ENCODE measurements at regions not wholly inside any gene's neighbourhood (a gene's known extent, or its start where the extent isn't known, plus 50 kb on each side); places are given as distances from the start of the nearest gene placed in this dataset.

GRCh38 chr2:71767663-71768062 lies 314.3 kb downstream of the DYSF start:
- TF ChIP-seq POLR2AphosphoS5 (IDR thresholded peaks at IDR 0.05; ENCODE audit: low read length), result no peak
- no peak for TF ChIP-seq EP300 (IDR thresholded peaks at IDR 0.05; ENCODE audit: borderline replicate concordance in 1 of 2, control insufficient read depth in 1 of 2, low read depth in 2 of 2, low read length in 2 of 2)
- no peak for TF ChIP-seq CTCF (IDR thresholded peaks at IDR 0.05 in 2 of 3, conservative IDR thresholded peaks at IDR 0.05 in 1 of 3; ENCODE audit: control insufficient read depth in 2 of 3, extremely low read depth in 1 of 3, insufficient read depth in 1 of 3, low read depth in 3 of 3, low read length in 3 of 3)
- TF ChIP-seq ZNF274 (IDR thresholded peaks at IDR 0.05; ENCODE audit: insufficient read depth, insufficient read length), result no peak
- TF ChIP-seq CREB1 (IDR thresholded peaks at IDR 0.05; ENCODE audit: low read depth), result no peak
- no peak for TF ChIP-seq USF1 (IDR thresholded peaks at IDR 0.05; ENCODE audit: borderline replicate concordance, extremely low read length, insufficient read depth, low read depth, low read length)
- TF ChIP-seq SKIL (IDR thresholded peaks at IDR 0.05; ENCODE audit: low read depth, poor library complexity, severe bottlenecking), result no peak
- TF ChIP-seq LARP7 (IDR thresholded peaks at IDR 0.05), result no peak
- no peak for TF ChIP-seq HDGF (IDR thresholded peaks at IDR 0.05)
- TF ChIP-seq POLR2A (IDR thresholded peaks at IDR 0.05; ENCODE audit: low read depth, low read length), result no peak
- no peak for TF ChIP-seq TARDBP (IDR thresholded peaks at IDR 0.05; ENCODE audit: borderline replicate concordance)
- no peak for TF ChIP-seq NFYB (IDR thresholded peaks at IDR 0.05; ENCODE audit: insufficient read depth, low read depth, low read length)
- TF ChIP-seq EZH2 (IDR thresholded peaks at IDR 0.05; ENCODE audit: borderline replicate concordance, control insufficient read depth, low read depth, low read length), result no peak
- TF ChIP-seq KDM1A (IDR thresholded peaks at IDR 0.05; ENCODE audit: borderline replicate concordance), result no peak

All from GM12878 (cell line).